ENCODE measurements at regions not wholly inside any gene's neighbourhood (a gene's known extent, or its start where the extent isn't known, plus 50 kb on each side); places are given as distances from the start of the nearest gene placed in this dataset.
A peak's percentile ranks its signal among the peaks of the same experiment; 100 is the strongest.

GRCh38 chr2:57897920-57898319 is 148.7 kb upstream of the VRK2 start:
- H3K36me3 Mint-ChIP-seq, result no peaks in the 10 kb centered on the region
- no peaks in the 10 kb centered on the region for H3K9me3 Mint-ChIP-seq
- ChIA-PET POLR2A (no interaction called here), CTCF (interaction anchor here (0.6 to 1.0 kb wide), 2 partner anchors 138 to 530 kb away, joined by 3 read pairs; no protein-coding TSS in a partner anchor)
- no peaks in the 10 kb centered on the region for H3K27me3 Mint-ChIP-seq
- H3K4me3 Mint-ChIP-seq, result no peak overlapping the region
- intact Hi-C loops (cut with micrococcal nuclease), result no loop called here
- H3K27ac Mint-ChIP-seq, result no peak overlapping the region
- no peak for DNase-seq
- no peaks in the 10 kb centered on the region for H3K4me1 Mint-ChIP-seq (ENCODE audit: low read depth)

DNA sequence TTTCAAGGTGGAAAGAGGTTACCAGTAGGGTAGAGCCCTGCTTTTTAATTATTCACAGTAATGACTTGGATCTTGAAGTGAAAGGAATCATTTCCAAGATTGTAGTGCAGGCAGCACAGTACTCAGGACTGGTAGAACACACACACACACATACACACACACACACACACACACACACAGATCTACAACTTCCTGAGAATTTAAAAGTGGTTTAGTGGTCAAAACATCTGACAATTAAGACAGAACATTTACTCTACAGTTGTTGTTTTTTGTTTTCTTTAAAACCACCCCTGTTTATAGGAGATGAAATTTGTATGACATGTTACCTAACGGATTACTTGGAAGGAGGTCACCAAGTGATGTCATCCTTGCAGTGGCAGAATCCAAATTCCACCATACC is 146.7 kb upstream of the VRK2 start:
- CTCF ChIA-PET, result no interaction called here
- intact Hi-C loops (cut with micrococcal nuclease), result loop anchor here (10.0 kb wide), 2 partner anchors 455 to 785 kb away; no protein-coding TSS in a partner anchor
- H3K36me3 Mint-ChIP-seq, result no peaks in the 10 kb centered on the region

GRCh38 chr2:57902578-57902977 is 144.0 kb upstream of the VRK2 start:
- Mint-ChIP-seq H3K9me3 (no peaks in the 10 kb centered on the region), H3K4me1 (ENCODE audit: low read depth) (peaks cover 4% of the 10 kb centered on the region), H3K36me3 (no peaks in the 10 kb centered on the region), H3K4me3 (no peak overlapping the region), H3K27me3 (no peaks in the 10 kb centered on the region), H3K27ac (no peak overlapping the region)
- ChIA-PET POLR2A (no interaction called here), CTCF (interaction anchor here (0.6 kb wide), 1 partner anchor 1935 kb away, joined by 3 read pairs; no protein-coding TSS in a partner anchor)
- intact Hi-C loops (cut with micrococcal nuclease), result loop anchor here (10.0 kb wide), 2 partner anchors 452 to 782 kb away; no protein-coding TSS in a partner anchor
- no peak for DNase-seq

More for the DNA sequence above, 146.7 kb upstream of the VRK2 start:
- Mint-ChIP-seq H3K27me3 (no peaks in the 10 kb centered on the region), H3K4me1 (ENCODE audit: low read depth) (no peaks in the 10 kb centered on the region), H3K9me3 (no peaks in the 10 kb centered on the region), H3K4me3 (no peak overlapping the region), H3K27ac (no peak overlapping the region)
- POLR2A ChIA-PET, result no interaction called here
- DNase-seq, result no peak

- H3K4me1 Mint-ChIP-seq (ENCODE audit: low read depth), result peaks cover 22% of the 10 kb centered on the region
- intact Hi-C loops (cut with micrococcal nuclease), result loop anchor here (2.0 to 10.0 kb wide), 3 partner anchors 141 to 779 kb away; partner anchors contain the start of gene VRK2
- no peaks in the 10 kb centered on the region for H3K27me3 Mint-ChIP-seq
- POLR2A ChIA-PET, result no interaction called here
- no peak for DNase-seq
- no peak overlapping the region for H3K4me3 Mint-ChIP-seq
- CTCF ChIA-PET, result interaction anchor here (0.5 to 1.0 kb wide), 12 partner anchors 11 to 648 kb away, joined by 3 to 5 read pairs (median 3); no protein-coding TSS in a partner anchor
- no peaks in the 10 kb centered on the region for H3K9me3 Mint-ChIP-seq
- no peak overlapping the region for H3K27ac Mint-ChIP-seq
- H3K36me3 Mint-ChIP-seq, result no peaks in the 10 kb centered on the region
Measured at GRCh38 chr2:57906152-57906732, 140.4 kb upstream of the VRK2 start.

DNA sequence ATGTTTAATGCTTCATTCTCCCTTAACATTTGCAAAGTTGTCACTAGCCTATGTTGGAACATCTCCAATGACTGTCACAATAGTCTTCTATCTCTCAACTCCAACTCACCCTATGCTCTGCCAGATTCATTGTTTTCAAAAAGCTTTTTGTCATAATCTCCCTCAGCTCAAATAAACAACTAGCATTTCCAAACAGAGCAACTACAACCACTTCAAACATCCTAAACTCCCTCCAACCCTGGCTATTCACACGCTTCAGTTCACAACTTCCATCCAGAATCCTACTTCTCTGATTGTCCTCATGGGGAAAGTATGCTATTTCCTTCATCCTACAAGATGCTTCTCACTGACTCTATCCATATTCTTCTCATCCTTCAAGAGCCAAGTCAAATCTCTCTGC is 139.2 kb upstream of the VRK2 start:
- intact Hi-C loops (cut with micrococcal nuclease), result loop anchor here (2.0 to 10.0 kb wide), 3 partner anchors 139 to 777 kb away; partner anchors contain the start of gene VRK2
- H3K27ac Mint-ChIP-seq, result peak overlapping the region; percentile 13
- DNase-seq, result no peak
- peaks cover 22% of the 10 kb centered on the region for H3K4me1 Mint-ChIP-seq (ENCODE audit: low read depth)
- no peaks in the 10 kb centered on the region for H3K27me3 Mint-ChIP-seq
- ChIA-PET CTCF (interaction anchor here (1.1 kb wide), 2 partner anchors 23 to 541 kb away, joined by 3 read pairs; no protein-coding TSS in a partner anchor), POLR2A (no interaction called here)
- H3K9me3 Mint-ChIP-seq, result no peaks in the 10 kb centered on the region
- no peak overlapping the region for H3K4me3 Mint-ChIP-seq
- no peaks in the 10 kb centered on the region for H3K36me3 Mint-ChIP-seq

DNA sequence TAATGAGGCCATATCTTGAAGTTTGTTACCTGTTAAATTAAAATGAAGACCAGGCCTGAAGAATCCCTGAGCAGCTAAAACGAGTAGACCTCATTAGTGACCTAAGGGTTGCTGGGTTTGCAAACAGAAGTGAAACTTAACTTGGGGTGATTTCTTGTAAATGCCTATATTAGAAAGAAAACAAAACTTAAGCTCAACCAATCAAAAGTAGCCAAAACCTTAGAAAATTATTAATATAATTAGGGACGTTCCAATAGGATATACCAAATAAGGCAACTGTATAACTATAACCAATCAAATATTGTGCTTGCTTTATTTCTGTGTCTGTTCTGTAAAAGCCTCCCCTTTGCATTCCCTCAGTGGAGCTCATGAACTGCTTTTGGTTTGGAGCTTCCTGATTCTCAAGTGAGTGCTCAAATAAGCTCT is 137.9 kb upstream of the VRK2 start:
- H3K4me1 Mint-ChIP-seq (ENCODE audit: low read depth), result peaks cover 22% of the 10 kb centered on the region
- H3K36me3 Mint-ChIP-seq, result no peaks in the 10 kb centered on the region
- no peak overlapping the region for H3K4me3 Mint-ChIP-seq
- no peak for DNase-seq
- H3K27me3 Mint-ChIP-seq, result no peaks in the 10 kb centered on the region
- no peaks in the 10 kb centered on the region for H3K9me3 Mint-ChIP-seq
- ChIA-PET CTCF (interaction anchor here (0.9 kb wide), 1 partner anchor 13 kb away, joined by 3 read pairs; no protein-coding TSS in a partner anchor), POLR2A (no interaction called here)
- intact Hi-C loops (cut with micrococcal nuclease), result loop anchor here (10.0 kb wide), 2 partner anchors 446 to 776 kb away; no protein-coding TSS in a partner anchor
- peak overlapping the region; percentile 67 for H3K27ac Mint-ChIP-seq

DNA sequence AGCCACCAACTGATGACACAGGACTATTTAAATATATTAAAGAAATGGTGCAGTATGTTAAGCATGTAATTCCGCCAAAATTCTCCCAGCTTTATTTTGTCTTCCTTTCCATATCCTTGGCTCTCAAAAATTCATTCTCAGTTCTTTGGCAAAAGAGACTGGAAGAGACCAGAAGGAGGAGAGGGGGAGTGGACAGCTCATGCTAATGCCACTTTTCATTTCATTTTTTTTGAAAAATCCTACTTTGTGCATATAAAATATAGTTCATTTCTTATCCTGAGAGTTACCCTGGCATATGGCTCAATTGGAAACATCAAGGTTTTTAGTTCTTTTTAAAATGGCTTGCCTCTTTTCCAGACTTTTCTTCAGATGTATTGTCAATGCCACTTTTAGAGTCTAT is 128.5 kb upstream of the VRK2 start:
- no peak overlapping the region for H3K4me3 Mint-ChIP-seq
- no peak overlapping the region for H3K27ac Mint-ChIP-seq
- intact Hi-C loops (cut with micrococcal nuclease), result no loop called here
- peaks cover 5% of the 10 kb centered on the region for H3K4me1 Mint-ChIP-seq (ENCODE audit: low read depth)
- H3K27me3 Mint-ChIP-seq, result no peaks in the 10 kb centered on the region
- no peaks in the 10 kb centered on the region for H3K9me3 Mint-ChIP-seq
- POLR2A ChIA-PET, result no interaction called here
- DNase-seq, result no peak
- no peaks in the 10 kb centered on the region for H3K36me3 Mint-ChIP-seq
- CTCF ChIA-PET, result no interaction called here

DNA sequence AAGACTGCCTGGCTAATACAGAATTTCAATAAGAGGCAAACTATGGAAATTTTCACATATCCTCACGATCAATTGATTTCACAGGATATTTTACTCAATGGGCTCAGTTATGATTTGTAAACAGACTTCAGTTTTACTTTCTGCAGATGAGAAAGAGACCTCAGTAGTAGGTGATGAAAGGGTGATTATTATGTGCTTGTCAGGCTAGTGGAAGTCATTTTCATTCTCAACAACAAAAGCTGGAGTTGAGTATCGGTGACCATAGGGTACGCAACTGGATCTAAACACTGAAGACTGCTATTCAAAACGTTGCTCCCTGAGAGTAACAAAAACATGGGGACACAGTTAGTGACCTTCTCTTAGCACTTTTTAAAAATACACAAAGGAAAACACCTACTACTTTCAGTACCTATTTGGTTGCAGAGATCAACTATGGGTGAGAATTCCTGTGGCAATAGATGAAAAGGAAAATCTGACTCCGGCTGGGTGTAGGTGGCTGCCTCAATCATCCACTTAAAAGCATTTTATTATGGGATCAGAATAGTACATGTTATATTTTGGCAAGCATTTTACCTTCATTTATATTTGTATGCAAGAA is 126.2 kb upstream of the VRK2 start:
- ChIA-PET POLR2A (no interaction called here), CTCF (no interaction called here)
- Mint-ChIP-seq H3K27ac (no peak overlapping the region), H3K36me3 (no peaks in the 10 kb centered on the region), H3K4me1 (ENCODE audit: low read depth) (peaks cover 12% of the 10 kb centered on the region), H3K9me3 (no peaks in the 10 kb centered on the region), H3K27me3 (no peaks in the 10 kb centered on the region), H3K4me3 (no peak overlapping the region)
- intact Hi-C loops (cut with micrococcal nuclease), result no loop called here
- DNase-seq, result no peak

- Mint-ChIP-seq H3K4me1 (ENCODE audit: low read depth) (no peaks in the 10 kb centered on the region), H3K27ac (no peak overlapping the region), H3K27me3 (no peaks in the 10 kb centered on the region), H3K9me3 (peaks cover 47% of the 10 kb centered on the region), H3K4me3 (no peak overlapping the region), H3K36me3 (peaks cover 16% of the 10 kb centered on the region)
- POLR2A ChIA-PET, result no interaction called here
- CTCF ChIA-PET, result no interaction called here
- intact Hi-C loops (cut with micrococcal nuclease), result no loop called here
- DNase-seq, result no peak
Measured at GRCh38 chr2:57934659-57935058, 111.9 kb upstream of the VRK2 start.

DNA sequence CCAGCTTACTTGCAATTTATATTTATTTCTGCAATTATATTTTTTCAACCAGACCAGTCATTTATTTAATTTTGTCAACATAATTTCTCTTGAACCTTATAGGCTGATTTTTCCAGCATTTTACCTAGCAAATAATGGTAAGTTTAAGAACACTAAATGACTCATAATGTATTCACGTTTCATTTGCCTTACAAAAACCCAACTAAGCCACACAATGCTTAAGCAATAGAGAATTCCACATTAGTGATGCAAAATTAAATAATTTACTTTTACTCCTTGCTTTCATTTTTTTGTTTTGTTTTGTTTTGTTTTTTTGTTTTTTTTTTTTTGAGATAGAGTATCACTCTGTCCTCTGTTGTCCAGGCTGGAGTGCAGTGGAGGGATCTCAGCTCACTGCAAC is 110.4 kb upstream of the VRK2 start:
- Mint-ChIP-seq H3K9me3 (peaks cover 41% of the 10 kb centered on the region), H3K27me3 (peaks cover 2% of the 10 kb centered on the region), H3K4me3 (no peak overlapping the region), H3K4me1 (ENCODE audit: low read depth) (no peaks in the 10 kb centered on the region), H3K36me3 (peaks cover 16% of the 10 kb centered on the region), H3K27ac (no peak overlapping the region)
- no peak for DNase-seq
- intact Hi-C loops (cut with micrococcal nuclease), result no loop called here
- ChIA-PET CTCF (no interaction called here), POLR2A (no interaction called here)

GRCh38 chr2:57937456-57937855 is 109.2 kb upstream of the VRK2 start:
- DNase-seq, result no peak
- intact Hi-C loops (cut with micrococcal nuclease), result no loop called here

GRCh38 chr2:57941816-57942215 is 104.8 kb upstream of the VRK2 start:
- Mint-ChIP-seq H3K9me3 (peaks cover 3% of the 10 kb centered on the region), H3K27ac (no peak overlapping the region), H3K36me3 (no peaks in the 10 kb centered on the region), H3K4me3 (no peak overlapping the region), H3K4me1 (ENCODE audit: low read depth) (no peaks in the 10 kb centered on the region), H3K27me3 (peaks cover 2% of the 10 kb centered on the region)
- POLR2A ChIA-PET, result no interaction called here
- no peak for DNase-seq
- intact Hi-C loops (cut with micrococcal nuclease), result no loop called here
- CTCF ChIA-PET, result no interaction called here

More at GRCh38 chr2:57937456-57937855, 109.2 kb upstream of the VRK2 start:
- H3K9me3 Mint-ChIP-seq, result peaks cover 35% of the 10 kb centered on the region
- CTCF ChIA-PET, result no interaction called here
- H3K27me3 Mint-ChIP-seq, result peaks cover 2% of the 10 kb centered on the region
- POLR2A ChIA-PET, result no interaction called here
- H3K4me1 Mint-ChIP-seq (ENCODE audit: low read depth), result no peaks in the 10 kb centered on the region
- no peak overlapping the region for H3K27ac Mint-ChIP-seq
- H3K4me3 Mint-ChIP-seq, result no peak overlapping the region
- peaks cover 14% of the 10 kb centered on the region for H3K36me3 Mint-ChIP-seq

DNA sequence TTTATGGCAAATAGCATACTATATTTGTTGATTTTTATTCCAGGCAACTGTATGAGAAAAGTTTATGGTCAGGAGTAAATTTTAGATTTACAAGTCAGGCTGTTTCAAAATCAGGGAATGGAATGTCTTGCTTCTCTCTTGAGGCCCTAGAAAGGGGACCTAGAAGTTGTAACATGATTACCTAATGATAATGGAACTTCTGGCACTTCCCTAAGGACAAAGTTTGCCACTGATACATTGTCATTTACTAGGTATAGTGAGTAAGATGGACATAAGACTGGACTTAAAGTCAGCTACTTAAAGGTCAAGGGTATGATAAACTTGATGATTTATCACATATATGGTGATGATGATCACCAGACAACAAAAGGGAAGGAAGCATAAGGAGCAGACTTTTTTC is 103.3 kb upstream of the VRK2 start:
- ChIA-PET CTCF (no interaction called here), POLR2A (no interaction called here)
- DNase-seq, result no peak
- Mint-ChIP-seq H3K27ac (no peak overlapping the region), H3K4me3 (no peak overlapping the region), H3K4me1 (ENCODE audit: low read depth) (no peaks in the 10 kb centered on the region), H3K36me3 (no peaks in the 10 kb centered on the region), H3K9me3 (peaks cover 3% of the 10 kb centered on the region), H3K27me3 (peaks cover 2% of the 10 kb centered on the region)
- intact Hi-C loops (cut with micrococcal nuclease), result no loop called here
